HG03575 (cell line): ENCODE measurements at regions not wholly inside any gene's neighbourhood (a gene's known extent, or its start where the extent isn't known, plus 50 kb on each side); places are given as distances from the start of the nearest gene placed in this dataset.
"Not testable (repeated sequence)": the region's sequence is repeated elsewhere in the genome, so short reads cannot be mapped to it uniquely, and the experiment has no call there.

ENCODE experiments used
- ATAC-seq: cut with Tn5 transposase; IDR thresholded peaks from one replicate; pipeline ENCODE4 v1.9.1; 2021; ENCODE audit not compliant: unreplicated experiment, insufficient number of reproducible peaks, low FRiP score; ENCODE audit errors: extremely low read depth

- no peak for ATAC-seq
Observed at GRCh38 chr6:97445407-97445806, 162.4 kb upstream of the MMS22L start.

- no peak for ATAC-seq
Observed at GRCh38 chr6:97449444-97449966, 166.5 kb upstream of the MMS22L start.

- ATAC-seq, result no peak
Observed at GRCh38 chr6:97450087-97450486, 167.1 kb upstream of the MMS22L start.

GRCh38 chr6:97456070-97456469 is 173.1 kb upstream of the MMS22L start:
- ATAC-seq, result no peak

GRCh38 chr6:97459535-97459934 is 176.5 kb upstream of the MMS22L start:
- no peak for ATAC-seq

- no peak for ATAC-seq
Observed at GRCh38 chr6:97459986-97460385, 177.0 kb upstream of the MMS22L start.

- no peak for ATAC-seq
Observed at GRCh38 chr6:97460394-97461080, 177.5 kb upstream of the MMS22L start.

GRCh38 chr6:97461218-97461617 is 178.2 kb upstream of the MMS22L start:
- no peak for ATAC-seq

- no peak for ATAC-seq
Observed at GRCh38 chr6:97462031-97462430, 179.0 kb upstream of the MMS22L start.

- ATAC-seq, result no peak
Observed at GRCh38 chr6:97462938-97463598, 180.1 kb upstream of the MMS22L start.

GRCh38 chr6:97465877-97466561 is 183.0 kb upstream of the MMS22L start:
- ATAC-seq, result no peak

- no peak for ATAC-seq
Observed at GRCh38 chr6:97468981-97469380, 186.0 kb upstream of the MMS22L start.

- ATAC-seq, result no peak
Observed at GRCh38 chr6:97469451-97469850, 186.4 kb upstream of the MMS22L start.

GRCh38 chr6:97470322-97470721 is 187.3 kb upstream of the MMS22L start:
- no peak for ATAC-seq

GRCh38 chr6:97473979-97474378 is 191.0 kb upstream of the MMS22L start:
- no peak for ATAC-seq

GRCh38 chr6:97497713-97498331 is 214.8 kb upstream of the MMS22L start:
- peak; percentile 81 for ATAC-seq

GRCh38 chr6:97501853-97502252 is 218.8 kb upstream of the MMS22L start:
- ATAC-seq, result no peak

- ATAC-seq, result no peak
Observed at GRCh38 chr6:97508646-97509045, 225.6 kb upstream of the MMS22L start.

- not testable (repeated sequence) for ATAC-seq
Observed at GRCh38 chr6:97513260-97513659, 230.2 kb upstream of the MMS22L start.

GRCh38 chr6:97524811-97525210 is 241.8 kb upstream of the MMS22L start:
- ATAC-seq, result no peak
